ENCODE measurements at regions not wholly inside any gene's neighbourhood (a gene's known extent, or its start where the extent isn't known, plus 50 kb on each side); places are given as distances from the start of the nearest gene placed in this dataset.

DNA sequence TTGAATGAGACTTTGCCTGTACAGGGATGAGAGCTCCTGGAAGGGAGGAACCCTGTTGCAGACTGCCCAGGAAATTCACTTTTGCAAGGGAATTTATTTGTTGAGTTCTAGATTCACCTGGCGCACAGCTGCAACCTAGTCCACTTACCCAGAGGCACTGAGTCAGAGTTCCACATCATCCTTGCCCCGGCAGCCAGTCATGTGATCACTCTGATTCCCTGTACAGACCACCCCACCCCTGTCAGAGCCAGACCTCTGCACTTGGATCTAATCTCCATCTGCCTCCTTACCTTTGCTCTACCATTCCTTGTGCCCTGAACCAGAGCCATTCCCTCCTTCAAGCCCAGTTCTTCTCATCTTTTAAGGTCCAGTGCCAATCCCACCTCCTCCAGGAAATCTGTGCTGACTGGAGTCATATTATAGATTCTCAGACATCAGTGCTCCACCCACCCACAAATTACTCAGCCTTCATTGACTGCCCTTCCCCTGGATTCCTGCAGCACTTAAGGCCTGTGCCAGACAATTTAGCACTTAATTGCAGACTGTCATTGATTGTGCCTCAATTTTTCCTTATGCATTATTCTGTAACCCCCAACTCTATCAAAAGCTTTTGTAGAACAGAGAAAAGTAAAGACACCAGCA is 84.1 kb upstream of the MAGEA4 start:
- H3K36me3 ChIP-seq (ENCODE audit: control insufficient read depth, insufficient read depth, low read length): no peaks in the 10 kb centered on the region
- no peaks in the 10 kb centered on the region for H3K4me1 ChIP-seq (ENCODE audit: control insufficient read depth, insufficient read depth, low read length)
- H3K27me3 ChIP-seq (ENCODE audit: control insufficient read depth, insufficient read depth, low read length): no peaks in the 10 kb centered on the region
- DNase-seq: no peak
- no peaks in the 10 kb centered on the region for H3K9me3 ChIP-seq (ENCODE audit: control insufficient read depth, low read depth, low read length)
- no peak overlapping the region for H3K27ac ChIP-seq (ENCODE audit: low read length)
- WGBS (ENCODE audit: insufficient coverage, low lambda C conversion rate): no CpG with 5 or more reads among the region's 2 CpGs
- H3K4me3 ChIP-seq (ENCODE audit: low read length): no peak overlapping the region

DNA sequence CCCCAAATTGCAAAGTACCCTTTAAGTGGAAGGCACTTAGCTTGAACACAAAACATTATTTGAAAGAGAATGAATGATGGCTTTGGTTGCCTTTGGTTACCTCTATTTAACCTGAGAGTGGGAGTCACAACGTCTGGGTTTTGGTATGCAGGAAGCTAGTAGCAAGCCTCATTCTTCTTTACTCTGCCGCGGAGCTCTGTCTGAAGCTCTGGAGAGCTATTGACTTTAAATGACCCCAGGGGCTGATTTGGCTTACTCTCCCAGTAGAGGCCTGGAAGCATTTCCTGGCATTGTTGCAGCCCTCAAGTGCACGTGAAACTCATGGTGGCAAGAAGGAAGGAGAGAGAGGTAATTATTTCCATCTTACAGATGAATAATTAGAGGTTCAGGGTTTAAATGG is 81.8 kb upstream of the MAGEA4 start:
- no CpG with 5 or more reads among the region's 4 CpGs for WGBS (ENCODE audit: insufficient coverage, low lambda C conversion rate)

DNA sequence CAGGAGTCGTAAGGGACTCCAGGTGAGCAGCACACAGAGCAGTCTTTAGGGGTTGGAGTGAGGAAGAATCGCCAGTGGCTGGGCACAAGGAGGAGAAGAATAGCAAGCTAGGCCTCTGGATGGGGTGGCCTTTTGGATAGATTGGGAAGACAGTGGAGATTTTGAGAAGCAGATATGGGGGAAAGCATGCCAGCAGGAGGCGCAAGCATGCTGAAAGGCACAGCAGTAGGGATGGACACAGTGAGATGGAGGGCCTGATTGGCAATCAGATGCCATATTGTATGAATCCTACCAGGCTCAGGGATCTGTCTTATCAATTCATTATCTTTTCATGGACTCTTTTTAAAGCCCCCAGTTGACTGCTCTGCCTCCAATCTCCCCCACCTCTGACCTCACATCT is 60.4 kb upstream of the MAGEA4 start:
- no peak overlapping the region for H3K27ac ChIP-seq (ENCODE audit: low read length)
- no peaks in the 10 kb centered on the region for H3K4me1 ChIP-seq (ENCODE audit: control insufficient read depth, insufficient read depth, low read length)
- no peaks in the 10 kb centered on the region for H3K9me3 ChIP-seq (ENCODE audit: control insufficient read depth, low read depth, low read length)
- no peak overlapping the region for H3K4me3 ChIP-seq (ENCODE audit: low read length)
- H3K36me3 ChIP-seq (ENCODE audit: control insufficient read depth, insufficient read depth, low read length): no peaks in the 10 kb centered on the region
- DNase-seq: no peak
- no peaks in the 10 kb centered on the region for H3K27me3 ChIP-seq (ENCODE audit: control insufficient read depth, insufficient read depth, low read length)
- WGBS (ENCODE audit: insufficient coverage, low lambda C conversion rate): no CpG with 5 or more reads among the region's 3 CpGs

More for the DNA sequence above, 81.8 kb upstream of the MAGEA4 start:
- Histone ChIP-seq H3K36me3 (ENCODE audit: control insufficient read depth, insufficient read depth, low read length) (no peaks in the 10 kb centered on the region), H3K4me1 (ENCODE audit: control insufficient read depth, insufficient read depth, low read length) (no peaks in the 10 kb centered on the region), H3K9me3 (ENCODE audit: control insufficient read depth, low read depth, low read length) (no peaks in the 10 kb centered on the region), H3K27me3 (ENCODE audit: control insufficient read depth, insufficient read depth, low read length) (no peaks in the 10 kb centered on the region), H3K4me3 (ENCODE audit: low read length) (no peak overlapping the region), H3K27ac (ENCODE audit: low read length) (no peak overlapping the region)
- DNase-seq: no peak

DNA sequence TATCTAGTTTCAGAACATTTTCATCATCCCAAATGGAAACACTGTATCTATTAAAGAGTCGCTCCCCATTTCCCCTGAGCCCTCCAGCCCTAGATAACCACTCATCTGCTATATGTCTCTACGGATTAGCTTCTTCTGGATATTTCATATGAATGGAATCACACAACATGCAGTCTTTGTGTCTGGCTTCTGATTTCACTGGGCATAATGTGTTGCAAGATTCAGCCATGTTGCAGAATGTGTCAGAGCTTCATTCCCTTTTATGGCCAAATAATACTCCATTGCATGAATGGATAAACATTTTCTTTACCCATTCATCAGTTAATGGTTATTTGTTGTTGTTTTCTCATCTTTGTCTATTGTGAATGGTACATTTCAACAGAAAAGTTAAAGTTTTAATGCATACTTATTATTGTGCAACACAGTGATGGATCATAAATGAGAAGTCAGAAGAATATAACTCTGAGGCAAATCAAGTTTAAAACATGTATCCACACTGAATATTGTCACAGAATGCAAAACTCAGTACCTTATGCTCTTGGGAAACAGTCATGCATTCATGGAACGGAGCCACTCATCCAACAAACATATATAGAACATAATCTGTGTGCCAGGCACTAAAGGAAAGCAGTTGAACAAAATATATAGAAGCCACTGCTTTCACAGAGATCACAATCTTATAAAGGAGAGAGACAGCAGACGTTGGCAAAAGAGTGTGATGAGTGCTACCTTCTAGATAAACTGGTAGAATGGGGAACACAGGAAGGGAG is 57.8 kb upstream of the MAGEA4 start:
- no peaks in the 10 kb centered on the region for H3K27me3 ChIP-seq (ENCODE audit: control insufficient read depth, insufficient read depth, low read length)

DNA sequence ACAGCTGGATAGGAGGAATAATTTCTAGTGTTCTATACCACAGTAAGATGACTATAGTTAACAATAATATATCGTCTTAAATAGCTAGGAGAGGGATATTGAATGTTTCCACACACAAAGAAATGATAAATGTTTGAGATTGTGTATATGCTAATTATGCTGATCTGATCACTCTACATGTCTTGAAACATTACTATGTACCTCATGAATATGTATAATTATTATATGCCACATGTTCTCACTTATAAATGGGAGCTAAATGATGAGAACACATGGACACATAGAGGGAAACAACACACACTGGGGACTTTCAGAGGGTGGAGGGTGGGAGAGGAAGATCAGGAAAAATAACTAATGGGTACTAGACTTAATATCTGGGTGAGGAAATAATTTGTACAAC is 53.2 kb upstream of the MAGEA4 start:
- Histone ChIP-seq H3K9me3 (ENCODE audit: control insufficient read depth, low read depth, low read length) (no peaks in the 10 kb centered on the region), H3K27me3 (ENCODE audit: control insufficient read depth, insufficient read depth, low read length) (no peaks in the 10 kb centered on the region), H3K4me1 (ENCODE audit: control insufficient read depth, insufficient read depth, low read length) (no peaks in the 10 kb centered on the region), H3K4me3 (ENCODE audit: low read length) (no peak overlapping the region), H3K27ac (ENCODE audit: low read length) (no peak overlapping the region), H3K36me3 (ENCODE audit: control insufficient read depth, insufficient read depth, low read length) (no peaks in the 10 kb centered on the region)
- WGBS (ENCODE audit: insufficient coverage, low lambda C conversion rate): no CpG with 5 or more reads among the region's 1 CpG
- DNase-seq: no peak

More for the DNA sequence above, 57.8 kb upstream of the MAGEA4 start:
- no peaks in the 10 kb centered on the region for H3K4me1 ChIP-seq (ENCODE audit: control insufficient read depth, insufficient read depth, low read length)
- no peak overlapping the region for H3K4me3 ChIP-seq (ENCODE audit: low read length)
- no CpG with 5 or more reads among the region's 4 CpGs for WGBS (ENCODE audit: insufficient coverage, low lambda C conversion rate)
- no peak overlapping the region for H3K27ac ChIP-seq (ENCODE audit: low read length)
- no peak for DNase-seq
- no peaks in the 10 kb centered on the region for H3K36me3 ChIP-seq (ENCODE audit: control insufficient read depth, insufficient read depth, low read length)
- H3K9me3 ChIP-seq (ENCODE audit: control insufficient read depth, low read depth, low read length): no peaks in the 10 kb centered on the region

DNA sequence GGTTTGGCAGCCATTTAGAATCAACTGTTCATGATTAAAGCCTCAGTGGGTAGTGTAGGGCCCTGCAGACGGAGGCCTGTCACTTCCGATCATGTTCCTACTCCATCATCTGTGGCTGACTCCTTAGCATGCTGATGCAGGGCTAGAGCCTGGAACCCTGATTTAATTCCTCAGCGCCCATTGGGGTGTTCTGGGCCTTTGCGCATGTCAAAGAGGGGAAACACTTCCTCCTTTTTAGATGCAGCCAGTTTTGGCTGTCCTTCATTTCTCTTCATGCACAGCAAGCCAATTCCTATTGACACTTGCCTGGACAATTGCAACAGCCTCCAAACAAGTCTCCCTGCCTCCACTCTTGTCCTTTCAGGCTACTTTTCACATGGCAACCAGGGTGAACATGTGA is 51.9 kb upstream of the MAGEA4 start:
- H3K36me3 ChIP-seq (ENCODE audit: control insufficient read depth, insufficient read depth, low read length): no peaks in the 10 kb centered on the region
- no peaks in the 10 kb centered on the region for H3K9me3 ChIP-seq (ENCODE audit: control insufficient read depth, low read depth, low read length)
- WGBS (ENCODE audit: insufficient coverage, low lambda C conversion rate): no CpG with 5 or more reads among the region's 4 CpGs
- H3K27ac ChIP-seq (ENCODE audit: low read length): no peak overlapping the region
- H3K4me1 ChIP-seq (ENCODE audit: control insufficient read depth, insufficient read depth, low read length): no peaks in the 10 kb centered on the region
- no peaks in the 10 kb centered on the region for H3K27me3 ChIP-seq (ENCODE audit: control insufficient read depth, insufficient read depth, low read length)
- no peak for DNase-seq
- H3K4me3 ChIP-seq (ENCODE audit: low read length): no peak overlapping the region

Measured in large intestine (tissue), 3 donors.